Parathyroid adenoma (tissue), 2 donors: ENCODE measurements at regions not wholly inside any gene's neighbourhood (a gene's known extent, or its start where the extent isn't known, plus 50 kb on each side); places are given as distances from the start of the nearest gene placed in this dataset.

ENCODE experiments used
- H2AFZ ChIP-seq: fragments of 300-600 bp; sonication (generic); one replicate; pipeline ENCODE4 v1.7.0; 2017; ENCODE audit warnings: antibody characterized with exemption, mild to moderate bottlenecking
- H3K27ac ChIP-seq: fragments of 300-600 bp; sonication (generic); one replicate; pipeline ENCODE4 v1.7.0; 2017
- H3K27me3 ChIP-seq: fragments of 300-600 bp; sonication (generic); one replicate; pipeline ENCODE4 v1.7.0; 2017; ENCODE audit warnings: low read length; ENCODE audit not compliant: control insufficient read depth, insufficient read depth
- H3K36me3 ChIP-seq: fragments of 300-600 bp; sonication (generic); one replicate; pipeline ENCODE4 v1.7.0; 2017; ENCODE audit warnings: low read length; ENCODE audit not compliant: control insufficient read depth, insufficient read depth
- H3K4me1 ChIP-seq: fragments of 300-600 bp; sonication (generic); one replicate; pipeline ENCODE4 v1.7.0; 2017; ENCODE audit warnings: control low read depth
- H3K4me2 ChIP-seq: fragments of 300-600 bp; sonication (generic); one replicate; pipeline ENCODE4 v1.7.0; 2017; ENCODE audit warnings: low read length
- H3K4me3 ChIP-seq: fragments of 300-600 bp; sonication (generic); one replicate; pipeline ENCODE4 v1.7.0; 2017; ENCODE audit warnings: low read depth, low read length
- H3K79me2 ChIP-seq: fragments of 300-600 bp; sonication (generic); one replicate; pipeline ENCODE4 v1.7.0; 2017; ENCODE audit warnings: control low read depth
- H3K9ac ChIP-seq: fragments of 300-600 bp; sonication (generic); one replicate; pipeline ENCODE4 v1.7.0; 2017; ENCODE audit warnings: mild to moderate bottlenecking
- H3K9me3 ChIP-seq: fragments of 300-600 bp; sonication (generic); one replicate; pipeline ENCODE4 v1.7.0; 2017; ENCODE audit warnings: low read length; ENCODE audit not compliant: control insufficient read depth
- CTCF ChIP-seq: fragments of 300-600 bp; sonication (generic); IDR thresholded peaks from one replicate; pipeline ENCODE4 v1.7.0; 2017; ENCODE audit warnings: antibody characterized with exemption, mild to moderate bottlenecking
- donor health status: primary hyperparathyroidism.

DNA sequence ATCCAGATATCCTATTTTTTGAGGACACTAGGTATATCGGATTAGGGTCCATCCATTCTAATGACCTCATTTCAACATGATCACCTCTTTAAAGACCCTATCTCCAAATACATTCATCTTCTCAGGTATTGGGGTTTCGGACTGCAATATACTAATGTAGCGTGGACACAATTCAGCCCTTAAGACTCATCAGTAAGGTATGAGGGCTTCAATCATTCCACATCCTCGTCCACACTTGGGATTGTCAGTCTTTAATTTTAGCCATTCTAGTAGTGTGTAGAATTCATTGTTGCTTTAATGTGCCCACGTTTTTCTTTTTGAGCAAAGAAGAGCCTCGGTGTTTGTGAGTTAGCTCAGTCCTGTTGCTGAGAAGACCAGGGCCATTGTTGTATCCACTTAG, 177.0 kb upstream of the TBX3 start:
- TF ChIP-seq CTCF: no peak
- no peaks in the 10 kb centered on the region for H3K4me1 ChIP-seq

GRCh38 chr12:114858388-114859146, 174.6 kb upstream of the TBX3 start:
- TF ChIP-seq CTCF: no peak

More for the DNA sequence above, 177.0 kb upstream of the TBX3 start:
- no peak overlapping the region for H3K4me3 ChIP-seq
- no peak overlapping the region for H3K9ac ChIP-seq
- H2AFZ ChIP-seq: no peak overlapping the region
- H3K79me2 ChIP-seq: no peaks in the 10 kb centered on the region
- H3K4me2 ChIP-seq: no peak overlapping the region
- no peaks in the 10 kb centered on the region for H3K9me3 ChIP-seq
- no peaks in the 10 kb centered on the region for H3K36me3 ChIP-seq
- no peaks in the 10 kb centered on the region for H3K27me3 ChIP-seq
- no peak overlapping the region for H3K27ac ChIP-seq

GRCh38 chr12:114855678-114856077, 171.7 kb upstream of the TBX3 start:
- Histone ChIP-seq H3K27ac (no peak overlapping the region), H3K27me3 (no peaks in the 10 kb centered on the region), H3K79me2 (no peaks in the 10 kb centered on the region), H3K4me2 (no peak overlapping the region), H3K36me3 (no peaks in the 10 kb centered on the region), H2AFZ (no peak overlapping the region), H3K4me1 (no peaks in the 10 kb centered on the region), H3K9me3 (no peaks in the 10 kb centered on the region), H3K9ac (no peak overlapping the region), H3K4me3 (no peak overlapping the region)
- no peak for TF ChIP-seq CTCF

More at GRCh38 chr12:114858388-114859146, 174.6 kb upstream of the TBX3 start:
- H2AFZ ChIP-seq: no peak overlapping the region
- H3K27ac ChIP-seq: no peak overlapping the region
- H3K27me3 ChIP-seq: no peaks in the 10 kb centered on the region
- H3K9ac ChIP-seq: no peak overlapping the region
- no peaks in the 10 kb centered on the region for H3K36me3 ChIP-seq
- no peaks in the 10 kb centered on the region for H3K79me2 ChIP-seq
- no peaks in the 10 kb centered on the region for H3K9me3 ChIP-seq
- no peak overlapping the region for H3K4me2 ChIP-seq
- H3K4me1 ChIP-seq: no peaks in the 10 kb centered on the region
- H3K4me3 ChIP-seq: no peak overlapping the region

GRCh38 chr12:114852976-114853529, 169.1 kb upstream of the TBX3 start:
- Histone ChIP-seq H3K27ac (no peak overlapping the region), H2AFZ (no peak overlapping the region), H3K9me3 (no peaks in the 10 kb centered on the region), H3K4me2 (no peak overlapping the region), H3K79me2 (no peaks in the 10 kb centered on the region), H3K27me3 (no peaks in the 10 kb centered on the region), H3K4me3 (no peak overlapping the region), H3K9ac (no peak overlapping the region), H3K36me3 (no peaks in the 10 kb centered on the region), H3K4me1 (no peaks in the 10 kb centered on the region)
- TF ChIP-seq CTCF: no peak

DNA sequence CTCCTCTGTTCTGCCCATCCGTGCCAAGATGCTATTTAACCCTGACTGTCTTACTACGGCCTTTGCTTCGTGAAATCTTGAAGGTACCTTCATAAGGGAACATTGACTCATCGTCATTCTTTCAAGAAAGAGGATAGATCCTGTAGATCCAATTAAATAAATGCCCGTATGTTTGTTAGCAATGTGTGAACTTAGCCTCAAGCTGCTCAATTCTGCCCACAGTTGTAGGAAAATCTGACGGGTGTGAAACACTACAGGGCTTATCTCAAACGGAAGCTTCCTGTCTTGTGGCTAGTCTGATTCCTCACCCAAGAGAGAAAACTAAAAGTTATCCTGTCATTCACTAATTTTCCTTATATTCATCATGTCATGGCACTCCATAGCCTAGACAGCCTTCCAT, 168.0 kb upstream of the TBX3 start:
- Histone ChIP-seq H3K4me2 (no peak overlapping the region), H3K4me1 (no peaks in the 10 kb centered on the region), H3K4me3 (no peak overlapping the region), H3K9me3 (no peaks in the 10 kb centered on the region), H2AFZ (no peak overlapping the region), H3K36me3 (no peaks in the 10 kb centered on the region), H3K27me3 (no peaks in the 10 kb centered on the region), H3K27ac (no peak overlapping the region), H3K79me2 (no peaks in the 10 kb centered on the region), H3K9ac (no peak overlapping the region)
- no peak for TF ChIP-seq CTCF
